ENCODE measurements at regions not wholly inside any gene's neighbourhood (a gene's known extent, or its start where the extent isn't known, plus 50 kb on each side); places are given as distances from the start of the nearest gene placed in this dataset.

- Histone ChIP-seq H3K9me3 (ENCODE audit: control insufficient read depth, insufficient read depth, low read depth, low read length) (no peaks in the 10 kb centered on the region), H3K4me1 (ENCODE audit: control insufficient read depth, insufficient read depth, low read length) (no peaks in the 10 kb centered on the region), H3K27me3 (ENCODE audit: control insufficient read depth, insufficient read depth, low read length) (no peaks in the 10 kb centered on the region), H3K36me3 (ENCODE audit: control insufficient read depth, insufficient read depth, low read length) (no peaks in the 10 kb centered on the region), H3K27ac (ENCODE audit: low read length) (no peak overlapping the region), H3K4me3 (ENCODE audit: low read depth in 2 of 2, low read length in 2 of 2) (no peak overlapping the region)
- intact Hi-C loops (cut with micrococcal nuclease; ENCODE audit: unreplicated experiment), result no loop called here
- DNase-seq (ENCODE audit: low read depth, low spot score) (no peak), ATAC-seq (no peak)
- ChIA-PET CTCF (no interaction called here), POLR2A (interaction anchor here (0.6 kb wide), 1 partner anchor 159 kb away, joined by 4 read pairs; no protein-coding TSS in a partner anchor)
- in situ Hi-C loops (cut with HindIII; ENCODE audit: low pct_unique_long_range_greater_than_20kb, low sequenced_read_pairs), result no loop called here
- TF ChIP-seq, protein P1, sequence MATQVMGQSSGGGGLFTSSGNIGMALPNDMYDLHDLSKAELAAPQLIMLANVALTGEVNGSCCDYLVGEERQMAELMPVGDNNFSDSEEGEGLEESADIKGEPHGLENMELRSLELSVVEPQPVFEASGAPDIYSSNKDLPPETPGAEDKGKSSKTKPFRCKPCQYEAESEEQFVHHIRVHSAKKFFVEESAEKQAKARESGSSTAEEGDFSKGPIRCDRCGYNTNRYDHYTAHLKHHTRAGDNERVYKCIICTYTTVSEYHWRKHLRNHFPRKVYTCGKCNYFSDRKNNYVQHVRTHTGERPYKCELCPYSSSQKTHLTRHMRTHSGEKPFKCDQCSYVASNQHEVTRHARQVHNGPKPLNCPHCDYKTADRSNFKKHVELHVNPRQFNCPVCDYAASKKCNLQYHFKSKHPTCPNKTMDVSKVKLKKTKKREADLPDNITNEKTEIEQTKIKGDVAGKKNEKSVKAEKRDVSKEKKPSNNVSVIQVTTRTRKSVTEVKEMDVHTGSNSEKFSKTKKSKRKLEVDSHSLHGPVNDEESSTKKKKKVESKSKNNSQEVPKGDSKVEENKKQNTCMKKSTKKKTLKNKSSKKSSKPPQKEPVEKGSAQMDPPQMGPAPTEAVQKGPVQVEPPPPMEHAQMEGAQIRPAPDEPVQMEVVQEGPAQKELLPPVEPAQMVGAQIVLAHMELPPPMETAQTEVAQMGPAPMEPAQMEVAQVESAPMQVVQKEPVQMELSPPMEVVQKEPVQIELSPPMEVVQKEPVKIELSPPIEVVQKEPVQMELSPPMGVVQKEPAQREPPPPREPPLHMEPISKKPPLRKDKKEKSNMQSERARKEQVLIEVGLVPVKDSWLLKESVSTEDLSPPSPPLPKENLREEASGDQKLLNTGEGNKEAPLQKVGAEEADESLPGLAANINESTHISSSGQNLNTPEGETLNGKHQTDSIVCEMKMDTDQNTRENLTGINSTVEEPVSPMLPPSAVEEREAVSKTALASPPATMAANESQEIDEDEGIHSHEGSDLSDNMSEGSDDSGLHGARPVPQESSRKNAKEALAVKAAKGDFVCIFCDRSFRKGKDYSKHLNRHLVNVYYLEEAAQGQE (IDR thresholded peaks at IDR 0.05; ENCODE audit: insufficient read depth in 1 of 2, low read depth in 2 of 2, low read length in 1 of 2), result no peak
- no peak for TF ChIP-seq SIN3A (IDR thresholded peaks at IDR 0.05; ENCODE audit: borderline replicate concordance, insufficient read depth, low read depth, low read length)
- no TSS peak for BruUV-seq (replicated peaks)
Measured at GRCh38 chr6:122012578-122012977, 386.9 kb upstream of the HSF2 start.

DNA sequence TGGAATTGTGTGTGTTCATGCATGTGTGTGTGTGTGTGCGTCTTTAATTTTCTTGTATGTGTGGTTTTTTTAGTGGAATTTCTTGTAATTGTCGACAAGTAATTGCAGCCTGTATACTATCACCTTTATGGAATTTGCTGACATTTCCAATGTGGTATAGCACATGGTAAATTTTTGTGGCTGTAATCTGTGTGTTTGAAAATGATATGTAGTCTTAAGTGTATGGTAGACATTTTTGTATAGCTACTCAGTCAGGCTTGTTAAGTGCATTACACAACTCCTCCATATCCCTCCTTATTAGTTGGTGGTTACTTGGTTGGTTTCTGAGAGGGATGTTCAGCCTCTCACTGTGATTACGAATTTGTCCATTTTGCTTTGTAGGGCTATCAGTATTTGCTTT, 384.5 kb upstream of the HSF2 start:
- H3K27me3 ChIP-seq (ENCODE audit: control insufficient read depth, insufficient read depth, low read length), result no peaks in the 10 kb centered on the region
- H3K27ac ChIP-seq (ENCODE audit: low read length), result no peak overlapping the region
- no peaks in the 10 kb centered on the region for H3K9me3 ChIP-seq (ENCODE audit: control insufficient read depth, insufficient read depth, low read depth, low read length)
- no peaks in the 10 kb centered on the region for H3K4me1 ChIP-seq (ENCODE audit: control insufficient read depth, insufficient read depth, low read length)
- TF ChIP-seq, protein P1 (IDR thresholded peaks at IDR 0.05; ENCODE audit: insufficient read depth in 1 of 2, low read depth in 2 of 2, low read length in 1 of 2), result no peak
- TF ChIP-seq POLR2AphosphoS5 (IDR thresholded peaks at IDR 0.05; ENCODE audit: low read depth, low read length) (no peak), TCF7L2 (IDR thresholded peaks at IDR 0.05; ENCODE audit: low read depth, low read length) (no peak), SIN3A (IDR thresholded peaks at IDR 0.05; ENCODE audit: borderline replicate concordance, insufficient read depth, low read depth, low read length) (no peak)
- TF ChIP-seq, protein P2, sequence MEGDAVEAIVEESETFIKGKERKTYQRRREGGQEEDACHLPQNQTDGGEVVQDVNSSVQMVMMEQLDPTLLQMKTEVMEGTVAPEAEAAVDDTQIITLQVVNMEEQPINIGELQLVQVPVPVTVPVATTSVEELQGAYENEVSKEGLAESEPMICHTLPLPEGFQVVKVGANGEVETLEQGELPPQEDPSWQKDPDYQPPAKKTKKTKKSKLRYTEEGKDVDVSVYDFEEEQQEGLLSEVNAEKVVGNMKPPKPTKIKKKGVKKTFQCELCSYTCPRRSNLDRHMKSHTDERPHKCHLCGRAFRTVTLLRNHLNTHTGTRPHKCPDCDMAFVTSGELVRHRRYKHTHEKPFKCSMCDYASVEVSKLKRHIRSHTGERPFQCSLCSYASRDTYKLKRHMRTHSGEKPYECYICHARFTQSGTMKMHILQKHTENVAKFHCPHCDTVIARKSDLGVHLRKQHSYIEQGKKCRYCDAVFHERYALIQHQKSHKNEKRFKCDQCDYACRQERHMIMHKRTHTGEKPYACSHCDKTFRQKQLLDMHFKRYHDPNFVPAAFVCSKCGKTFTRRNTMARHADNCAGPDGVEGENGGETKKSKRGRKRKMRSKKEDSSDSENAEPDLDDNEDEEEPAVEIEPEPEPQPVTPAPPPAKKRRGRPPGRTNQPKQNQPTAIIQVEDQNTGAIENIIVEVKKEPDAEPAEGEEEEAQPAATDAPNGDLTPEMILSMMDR (IDR thresholded peaks at IDR 0.05), result no peak
- no peaks in the 10 kb centered on the region for H3K36me3 ChIP-seq (ENCODE audit: control insufficient read depth, insufficient read depth, low read length)
- DNase-seq (ENCODE audit: low read depth, low spot score), result no peak
- no TSS peak for BruUV-seq (replicated peaks)
- POLR2A ChIA-PET, result no interaction called here
- no peak for ATAC-seq
- H3K4me3 ChIP-seq (ENCODE audit: low read depth in 2 of 2, low read length in 2 of 2), result no peak overlapping the region
- CTCF ChIA-PET, result no interaction called here
- in situ Hi-C loops (cut with HindIII; ENCODE audit: low pct_unique_long_range_greater_than_20kb, low sequenced_read_pairs) (no loop called here), intact Hi-C loops (cut with micrococcal nuclease; ENCODE audit: unreplicated experiment) (no loop called here)

Data from Panc1 (cell line).